Activated CD4-positive, alpha-beta T cell treated with anti-CD3 and anti-CD28 coated beads, Interleukin-2, amount 10 ng/mL, durations not matched to agents 7 days and 5 days (primary cell): ENCODE measurements at regions not wholly inside any gene's neighbourhood (a gene's known extent, or its start where the extent isn't known, plus 50 kb on each side); places are given as distances from the start of the nearest gene placed in this dataset.
"Not testable (repeated sequence)": the region's sequence is repeated elsewhere in the genome, so short reads cannot be mapped to it uniquely, and the experiment has no call there.

Experiments used
- CTCF ChIA-PET: fragments of 350-600 bp; sonication (Branson Sonifier 250); formaldehyde crosslinking; loops from one replicate; lab custom pipeline; 2021; ENCODE audit warnings: antibody characterized with exemption; lab: Charles Lee
- POLR2A ChIA-PET: fragments of 350-600 bp; sonication (Branson Sonifier 250); formaldehyde crosslinking; loops from one replicate; lab custom pipeline; 2021; ENCODE audit warnings: antibody characterized with exemption; lab: Charles Lee
- DNase-seq: peaks from one replicate; pipeline ENCODE4 v3.0.0-alpha.2; 2020
- H3K27ac Mint-ChIP-seq: one replicate; pipeline ENCODE4 v1.8.0; 2021; ENCODE audit warnings: mild to moderate bottlenecking, moderate library complexity, mixed read lengths
- H3K27me3 Mint-ChIP-seq: one replicate; pipeline ENCODE4 v1.8.0; 2021; ENCODE audit warnings: mixed read lengths
- H3K36me3 Mint-ChIP-seq: one replicate; pipeline ENCODE4 v1.8.0; 2021; ENCODE audit warnings: low read depth, mixed read lengths
- H3K4me1 Mint-ChIP-seq: one replicate; pipeline ENCODE4 v1.8.0; 2021; ENCODE audit warnings: mixed read lengths
- H3K4me3 Mint-ChIP-seq: one replicate; pipeline ENCODE4 v1.8.0; 2021; ENCODE audit warnings: mild to moderate bottlenecking, moderate library complexity, mixed read lengths
- H3K9me3 Mint-ChIP-seq: one replicate; pipeline ENCODE4 v1.8.0; 2021; ENCODE audit warnings: mixed read lengths

DNA sequence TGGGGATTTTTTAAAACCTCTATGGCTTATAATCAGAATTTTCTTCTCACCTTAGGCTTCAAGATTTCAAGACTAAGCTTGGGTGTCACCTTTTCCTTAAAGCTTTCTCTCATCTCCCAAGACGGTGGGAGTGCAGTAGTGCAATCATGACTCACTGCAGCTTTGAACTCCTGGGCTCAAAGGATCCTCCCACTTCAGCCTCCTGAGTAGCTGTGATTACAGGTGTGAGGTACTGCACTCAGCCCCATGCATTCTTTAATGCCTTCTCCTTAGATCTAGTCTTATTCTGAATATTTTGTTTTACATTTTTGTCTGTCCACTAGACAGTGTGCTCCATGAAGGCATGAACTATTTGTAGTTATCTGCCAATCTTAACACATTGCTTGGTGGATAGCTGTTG is 55.7 kb upstream of the FAT3 start:
- Mint-ChIP-seq H3K36me3 (no peaks in the 10 kb centered on the region), H3K4me1 (no peaks in the 10 kb centered on the region), H3K27ac (no peak overlapping the region), H3K4me3 (no peak overlapping the region), H3K9me3 (peaks cover 5% of the 10 kb centered on the region), H3K27me3 (no peaks in the 10 kb centered on the region)
- no peak for DNase-seq
- ChIA-PET POLR2A (no interaction called here), CTCF (no interaction called here)

DNA sequence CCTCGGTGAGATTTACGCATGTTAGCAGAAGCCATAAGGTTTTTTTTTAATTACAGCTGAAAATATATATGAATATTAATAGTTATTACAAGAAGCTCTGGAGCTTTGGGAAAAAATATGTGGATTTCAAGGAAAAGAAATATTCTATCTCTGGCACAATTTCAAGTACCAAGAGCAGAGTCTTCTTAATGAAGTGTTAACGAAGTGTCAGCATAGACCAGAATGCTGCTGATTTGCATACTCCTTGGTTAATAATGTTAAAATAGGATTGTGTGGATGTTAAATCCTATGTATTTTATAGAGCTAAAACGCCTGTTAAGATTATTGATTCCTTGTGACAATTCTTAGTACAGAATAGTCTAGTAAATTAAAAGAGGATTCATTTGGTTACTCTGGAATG is 57.0 kb upstream of the FAT3 start:
- CTCF ChIA-PET: no interaction called here
- H3K4me3 Mint-ChIP-seq: no peak overlapping the region
- POLR2A ChIA-PET: no interaction called here
- no peak for DNase-seq
- no peaks in the 10 kb centered on the region for H3K4me1 Mint-ChIP-seq
- no peaks in the 10 kb centered on the region for H3K27me3 Mint-ChIP-seq
- H3K36me3 Mint-ChIP-seq: no peaks in the 10 kb centered on the region
- H3K27ac Mint-ChIP-seq: no peak overlapping the region
- H3K9me3 Mint-ChIP-seq: peaks cover 5% of the 10 kb centered on the region

DNA sequence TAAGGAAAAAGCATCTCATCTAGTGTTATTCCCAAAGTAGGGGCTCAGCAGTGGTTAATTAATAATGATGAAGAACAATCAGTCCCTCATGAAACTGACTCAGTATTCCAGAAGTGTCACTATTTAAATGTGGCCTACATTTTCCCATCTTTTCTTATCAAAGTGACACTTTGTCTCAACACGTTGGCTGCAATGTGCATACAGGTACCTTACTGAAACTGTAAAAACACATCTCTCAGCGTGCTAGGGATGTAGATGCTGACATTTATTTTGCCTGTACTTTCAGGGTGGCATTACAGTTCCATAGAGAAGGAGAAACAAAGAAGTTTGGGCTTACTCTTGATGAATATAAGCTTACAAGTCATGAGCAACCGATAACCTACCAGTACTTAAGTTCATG is 58.3 kb upstream of the FAT3 start:
- Mint-ChIP-seq H3K4me1 (no peaks in the 10 kb centered on the region), H3K36me3 (no peaks in the 10 kb centered on the region), H3K4me3 (no peak overlapping the region), H3K27ac (no peak overlapping the region), H3K27me3 (no peaks in the 10 kb centered on the region), H3K9me3 (peaks cover 5% of the 10 kb centered on the region)
- CTCF ChIA-PET: no interaction called here
- no peak for DNase-seq
- POLR2A ChIA-PET: no interaction called here

DNA sequence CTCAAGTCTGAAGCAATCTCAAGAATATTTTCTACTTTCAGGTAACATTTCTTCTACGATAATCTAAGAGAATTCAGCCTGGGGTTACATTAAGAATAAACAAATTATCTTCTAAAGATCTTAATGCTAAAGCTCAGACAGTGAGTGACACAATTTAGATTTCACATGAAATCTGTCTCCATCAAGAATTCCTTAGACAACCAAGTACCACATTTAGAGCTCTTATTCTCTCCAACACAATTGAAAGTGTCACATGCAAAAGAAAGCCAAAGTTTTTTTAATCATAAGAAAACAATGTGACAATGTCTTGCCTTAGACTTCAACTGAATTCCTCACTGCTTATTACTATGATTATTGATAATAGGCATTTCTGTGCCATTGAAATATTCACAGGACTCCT is 60.7 kb upstream of the FAT3 start:
- no peak for DNase-seq
- Mint-ChIP-seq H3K27ac (no peak overlapping the region), H3K4me3 (no peak overlapping the region), H3K4me1 (no peaks in the 10 kb centered on the region), H3K27me3 (no peaks in the 10 kb centered on the region), H3K36me3 (no peaks in the 10 kb centered on the region), H3K9me3 (no peaks in the 10 kb centered on the region)
- ChIA-PET CTCF (interaction anchor here (1.5 kb wide), 1 partner anchor 19 kb away, joined by 4 read pairs; no protein-coding TSS in a partner anchor), POLR2A (no interaction called here)

DNA sequence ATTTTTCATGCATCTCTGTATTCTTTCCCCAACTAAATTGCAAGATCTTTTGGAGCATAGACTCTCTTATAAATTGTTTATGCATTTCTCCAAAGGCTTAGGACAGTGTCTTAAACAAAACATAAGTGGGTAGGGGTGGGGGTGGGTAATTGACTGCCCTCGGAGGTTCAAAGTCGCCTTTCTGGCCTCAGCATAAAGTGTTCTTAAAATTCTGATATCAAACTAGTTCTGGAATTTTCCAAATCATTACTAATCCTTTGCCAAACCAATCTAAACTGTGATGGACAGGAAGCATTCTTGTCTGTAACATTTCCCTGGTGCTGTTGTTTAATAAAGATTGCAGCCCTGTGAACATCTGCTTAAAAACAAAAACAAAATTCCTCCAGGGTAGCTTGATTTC is 61.8 kb upstream of the FAT3 start:
- Mint-ChIP-seq H3K4me3 (no peak overlapping the region), H3K27ac (no peak overlapping the region), H3K9me3 (no peaks in the 10 kb centered on the region), H3K36me3 (no peaks in the 10 kb centered on the region), H3K4me1 (no peaks in the 10 kb centered on the region), H3K27me3 (no peaks in the 10 kb centered on the region)
- ChIA-PET POLR2A (no interaction called here), CTCF (no interaction called here)
- DNase-seq: no peak

DNA sequence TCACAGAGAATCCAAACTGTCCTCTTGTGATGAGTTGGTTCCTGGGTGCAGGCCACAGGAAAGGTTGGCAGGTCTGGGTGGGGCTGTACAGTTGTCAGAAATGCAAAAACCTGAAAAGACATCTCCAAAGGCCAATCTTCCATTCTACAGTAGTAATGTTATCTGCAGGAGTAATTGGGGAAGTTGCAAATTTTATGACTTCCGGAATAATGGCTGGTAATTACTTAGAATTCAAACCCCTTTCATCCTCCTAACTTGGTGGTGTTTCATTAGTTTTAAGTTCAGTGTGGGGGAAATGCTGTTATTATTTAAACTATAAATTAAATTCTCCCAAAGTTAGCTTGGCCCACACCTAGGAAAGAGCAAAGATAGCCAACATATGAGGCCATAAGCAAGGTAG is 64.7 kb upstream of the FAT3 start:
- Mint-ChIP-seq H3K27ac (no peak overlapping the region), H3K4me1 (no peaks in the 10 kb centered on the region), H3K36me3 (no peaks in the 10 kb centered on the region), H3K4me3 (no peak overlapping the region), H3K27me3 (no peaks in the 10 kb centered on the region), H3K9me3 (no peaks in the 10 kb centered on the region)
- ChIA-PET POLR2A (no interaction called here), CTCF (interaction anchor here (0.7 kb wide), 1 partner anchor 9 kb away, joined by 5 read pairs; no protein-coding TSS in a partner anchor)
- DNase-seq: no peak

DNA sequence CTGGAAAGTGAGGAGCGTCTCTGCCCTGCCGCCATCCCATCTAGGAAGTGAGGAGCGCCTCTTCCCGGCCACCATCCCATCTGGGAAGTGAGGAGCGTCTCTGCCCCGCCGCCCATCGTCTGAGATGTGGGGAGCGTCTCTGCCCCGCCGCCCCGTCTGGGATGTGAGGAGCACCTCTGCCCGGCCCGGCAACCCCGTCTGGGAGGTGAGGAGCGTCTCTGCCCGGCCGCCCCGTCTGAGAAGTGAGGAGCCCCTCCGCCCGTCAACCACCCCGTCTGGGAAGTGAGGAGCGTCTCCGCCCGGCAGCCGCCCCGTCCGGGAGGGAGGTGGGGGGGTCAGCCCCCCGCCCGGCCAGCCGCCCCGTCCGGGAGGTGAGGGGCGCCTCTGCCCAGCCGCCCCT is 67.2 kb upstream of the FAT3 start:
- H3K9me3 Mint-ChIP-seq, H3K27me3 Mint-ChIP-seq, POLR2A ChIA-PET, H3K36me3 Mint-ChIP-seq, CTCF ChIA-PET, H3K4me3 Mint-ChIP-seq, H3K27ac Mint-ChIP-seq, DNase-seq, H3K4me1 Mint-ChIP-seq: not testable (repeated sequence)

DNA sequence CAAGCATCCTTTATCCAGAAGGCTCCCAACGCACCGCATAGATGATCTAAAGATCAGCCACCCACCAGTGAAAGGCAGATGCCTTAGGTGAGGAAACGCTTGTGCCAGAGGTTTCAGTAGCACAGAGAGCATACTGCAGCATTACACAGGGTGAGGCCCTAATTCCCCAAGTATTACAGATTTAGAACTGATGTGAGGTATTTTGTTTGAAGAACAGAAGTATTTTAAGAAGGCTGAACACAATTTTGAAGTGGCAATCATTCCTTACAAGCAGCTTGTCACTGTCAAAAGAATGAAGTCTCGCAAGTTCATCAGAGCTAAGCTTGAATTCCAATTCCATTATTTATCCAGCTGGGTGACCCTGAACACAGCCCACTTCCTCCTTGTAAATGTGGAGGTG is 70.0 kb upstream of the FAT3 start:
- Mint-ChIP-seq H3K27ac (no peak overlapping the region), H3K4me1 (no peaks in the 10 kb centered on the region), H3K4me3 (no peak overlapping the region), H3K36me3 (no peaks in the 10 kb centered on the region), H3K27me3 (no peaks in the 10 kb centered on the region), H3K9me3 (no peaks in the 10 kb centered on the region)
- CTCF ChIA-PET: interaction anchor here (0.6 kb wide), 1 partner anchor 72 kb away, joined by 4 read pairs; no protein-coding TSS in a partner anchor
- DNase-seq: no peak
- POLR2A ChIA-PET: no interaction called here

DNA sequence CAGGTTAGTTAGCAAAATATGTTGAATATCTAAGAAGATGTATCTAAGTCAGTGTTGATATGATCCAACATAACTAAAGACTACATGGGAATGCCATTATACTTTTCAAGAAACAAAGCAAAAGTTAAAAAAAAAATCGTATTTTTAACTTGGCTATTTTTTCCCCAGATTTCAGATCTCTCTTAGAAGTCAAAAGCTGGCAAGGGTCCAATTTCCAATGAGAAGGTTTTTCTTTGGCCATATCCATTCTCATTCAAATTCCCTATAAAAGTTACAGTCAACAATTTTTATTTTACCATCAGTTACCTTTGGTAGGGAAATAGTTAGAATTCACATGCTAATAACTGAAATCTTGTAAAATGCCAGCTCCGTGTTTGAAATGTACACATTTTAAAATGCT is 70.5 kb upstream of the FAT3 start:
- CTCF ChIA-PET: interaction anchor here (0.6 kb wide), 1 partner anchor 73 kb away, joined by 4 read pairs; no protein-coding TSS in a partner anchor
- no peak for DNase-seq
- Mint-ChIP-seq H3K9me3 (no peaks in the 10 kb centered on the region), H3K27ac (no peak overlapping the region), H3K4me1 (no peaks in the 10 kb centered on the region), H3K27me3 (no peaks in the 10 kb centered on the region), H3K4me3 (no peak overlapping the region), H3K36me3 (no peaks in the 10 kb centered on the region)
- POLR2A ChIA-PET: no interaction called here

DNA sequence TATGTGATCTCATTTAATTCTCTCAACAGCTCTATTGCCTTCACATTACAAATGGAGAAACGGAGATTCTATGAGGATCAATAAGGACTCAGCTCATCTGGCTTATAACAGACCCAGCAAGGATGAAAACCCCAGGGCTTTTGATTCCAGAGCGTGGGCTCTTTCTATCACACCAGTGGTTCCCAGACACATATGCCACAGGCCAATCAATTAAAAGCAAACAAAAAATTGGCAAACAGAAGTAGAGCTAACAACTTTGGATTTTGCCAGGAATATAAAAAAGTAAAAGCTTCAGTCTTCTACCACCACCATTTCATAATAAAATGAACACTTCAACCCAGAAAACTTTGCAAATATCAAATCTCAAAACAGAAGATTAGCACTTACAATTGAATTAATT is 71.1 kb upstream of the FAT3 start:
- ChIA-PET POLR2A (no interaction called here), CTCF (no interaction called here)
- Mint-ChIP-seq H3K36me3 (no peaks in the 10 kb centered on the region), H3K9me3 (no peaks in the 10 kb centered on the region), H3K27ac (no peak overlapping the region), H3K4me1 (no peaks in the 10 kb centered on the region), H3K27me3 (no peaks in the 10 kb centered on the region), H3K4me3 (no peak overlapping the region)
- DNase-seq: no peak

DNA sequence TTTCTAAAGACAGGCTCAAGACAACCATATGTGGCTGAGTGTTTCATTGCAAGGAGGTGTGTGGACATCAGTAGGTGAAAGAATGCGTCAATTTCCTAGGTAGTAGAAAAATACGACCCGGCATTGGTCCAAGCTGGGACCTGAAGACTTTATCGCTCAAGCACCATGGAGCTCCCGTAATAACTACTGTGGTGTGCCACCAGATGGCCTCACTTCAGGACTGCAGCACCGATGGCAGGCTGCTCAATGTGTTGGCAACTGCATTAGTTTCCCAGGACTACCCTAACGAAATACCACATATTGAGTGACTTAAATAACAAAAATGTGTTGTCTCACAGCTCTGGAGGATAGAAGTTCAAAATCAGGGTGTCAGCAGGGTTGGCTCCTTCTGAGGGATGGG is 72.4 kb upstream of the FAT3 start:
- POLR2A ChIA-PET: no interaction called here
- Mint-ChIP-seq H3K27me3 (no peaks in the 10 kb centered on the region), H3K4me1 (no peaks in the 10 kb centered on the region), H3K27ac (no peak overlapping the region), H3K9me3 (no peaks in the 10 kb centered on the region), H3K36me3 (no peaks in the 10 kb centered on the region), H3K4me3 (no peak overlapping the region)
- CTCF ChIA-PET: no interaction called here
- DNase-seq: no peak

DNA sequence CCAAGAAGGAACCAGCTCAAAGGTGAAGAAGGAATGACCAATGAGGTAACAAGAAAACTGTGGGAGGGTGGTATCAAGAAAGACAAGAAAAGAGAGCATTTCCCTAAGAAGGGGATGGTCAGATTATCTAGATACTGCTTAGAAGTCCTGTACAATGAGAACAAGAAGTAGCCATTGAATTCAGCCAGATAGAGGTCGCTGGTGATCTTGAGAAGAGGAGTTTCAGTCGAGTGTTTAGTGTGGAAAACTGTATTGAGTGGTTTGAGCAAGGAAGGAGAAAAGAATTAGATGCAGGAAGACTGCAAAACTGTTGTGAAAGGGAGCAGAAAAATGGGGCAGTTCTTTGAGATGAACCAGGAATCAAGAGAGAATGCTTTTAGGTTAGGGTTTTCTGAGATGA is 74.6 kb upstream of the FAT3 start:
- H3K27ac Mint-ChIP-seq: no peak overlapping the region
- H3K9me3 Mint-ChIP-seq: no peaks in the 10 kb centered on the region
- no peak for DNase-seq
- ChIA-PET POLR2A (no interaction called here), CTCF (no interaction called here)
- no peaks in the 10 kb centered on the region for H3K36me3 Mint-ChIP-seq
- peaks cover 3% of the 10 kb centered on the region for H3K4me1 Mint-ChIP-seq
- no peaks in the 10 kb centered on the region for H3K27me3 Mint-ChIP-seq
- H3K4me3 Mint-ChIP-seq: no peak overlapping the region

DNA sequence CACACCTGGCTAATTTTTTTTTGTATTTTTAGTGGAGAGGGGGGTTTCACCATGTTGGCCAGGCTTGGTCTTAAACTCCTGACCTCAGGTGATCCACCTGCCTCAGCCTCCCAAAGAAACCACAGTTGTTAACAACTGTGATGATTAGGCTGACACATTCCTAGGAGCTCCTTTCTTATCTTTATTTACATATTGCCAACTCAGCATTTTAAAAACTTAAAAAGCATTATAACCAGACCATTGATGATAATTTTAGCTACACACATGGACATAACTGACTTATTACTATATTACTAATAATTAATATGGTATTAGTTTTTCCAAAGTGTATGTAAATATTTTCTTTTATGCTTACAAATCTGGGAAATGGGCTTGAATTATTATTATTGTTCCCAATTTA is 82.9 kb upstream of the FAT3 start:
- POLR2A ChIA-PET: no interaction called here
- CTCF ChIA-PET: no interaction called here
- H3K9me3 Mint-ChIP-seq: no peaks in the 10 kb centered on the region
- H3K27ac Mint-ChIP-seq: no peak overlapping the region
- H3K36me3 Mint-ChIP-seq: no peaks in the 10 kb centered on the region
- no peak overlapping the region for H3K4me3 Mint-ChIP-seq
- no peak for DNase-seq
- no peaks in the 10 kb centered on the region for H3K27me3 Mint-ChIP-seq
- peaks cover 3% of the 10 kb centered on the region for H3K4me1 Mint-ChIP-seq

DNA sequence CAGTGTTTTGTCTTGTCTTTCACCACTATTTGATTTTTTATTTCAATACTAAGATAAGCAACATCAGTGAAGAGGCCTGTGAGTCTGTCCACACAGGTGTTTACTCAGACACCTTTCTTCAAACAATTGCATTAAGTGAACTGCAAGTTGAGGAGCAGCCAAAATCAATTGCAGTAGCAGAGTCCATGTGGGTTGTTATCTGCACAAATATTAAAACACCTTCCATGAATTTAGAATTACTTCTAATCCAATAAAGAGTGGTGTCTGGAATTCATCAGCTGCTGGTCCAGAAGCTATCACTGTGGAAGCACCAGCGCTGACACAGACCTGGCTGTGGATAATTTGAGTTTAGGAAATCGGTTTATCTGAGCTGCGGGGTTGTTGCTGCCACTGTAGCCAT is 83.5 kb upstream of the FAT3 start:
- Mint-ChIP-seq H3K9me3 (no peaks in the 10 kb centered on the region), H3K36me3 (no peaks in the 10 kb centered on the region), H3K4me1 (peaks cover 3% of the 10 kb centered on the region), H3K4me3 (no peak overlapping the region), H3K27me3 (no peaks in the 10 kb centered on the region), H3K27ac (no peak overlapping the region)
- POLR2A ChIA-PET: no interaction called here
- CTCF ChIA-PET: no interaction called here
- no peak for DNase-seq
